ENCODE measurements at regions not wholly inside any gene's neighbourhood (a gene's known extent, or its start where the extent isn't known, plus 50 kb on each side); places are given as distances from the start of the nearest gene placed in this dataset.

DNA sequence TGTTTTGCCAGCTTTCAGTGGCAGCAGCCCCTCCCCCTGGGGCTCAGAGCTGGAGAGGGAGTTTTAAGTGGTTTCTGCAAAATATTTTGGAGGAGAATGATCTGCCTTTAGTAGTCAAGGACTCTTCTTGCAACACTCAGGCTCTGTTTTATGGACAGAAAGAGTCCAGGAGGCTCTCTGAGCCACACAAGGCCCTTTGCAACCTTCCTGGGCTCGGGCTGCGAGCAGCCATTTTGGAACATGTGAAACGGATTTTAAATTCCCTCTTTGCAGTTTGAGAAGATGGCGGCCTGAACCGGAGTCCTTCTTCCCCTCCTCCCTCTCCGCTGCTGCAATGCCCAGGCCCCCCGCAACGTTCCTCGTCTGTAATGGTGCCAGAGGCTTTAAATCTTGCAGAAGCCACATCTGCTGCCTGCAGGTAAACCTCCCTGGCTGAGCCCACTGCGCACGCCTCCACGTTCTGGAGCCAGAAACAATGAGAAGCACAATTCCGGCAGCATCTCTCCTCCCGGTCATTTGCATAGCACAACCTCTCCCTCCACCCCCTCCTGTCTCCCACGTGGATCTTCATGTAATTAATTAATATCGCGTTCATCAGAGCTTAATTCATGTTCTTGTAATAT is 386.1 kb downstream of the SEC14L1 start:
- no peak for TF ChIP-seq CTCF (conservative IDR thresholded peaks at IDR 0.05)
- TF ChIP-seq EZH2 (IDR thresholded peaks at IDR 0.05; ENCODE audit: low read depth), result no peak
